Neural cell (in vitro differentiated cells): ENCODE measurements at regions not wholly inside any gene's neighbourhood (a gene's known extent, or its start where the extent isn't known, plus 50 kb on each side); places are given as distances from the start of the nearest gene placed in this dataset.

Experiments
- H2AFZ ChIP-seq: fragments of 200-600, 300-800 bp; sonication (generic), shearing (Covaris generic); 2 replicates; pipeline ENCODE4 v1.6.0; 2014; ENCODE audit warnings: low read depth, mild to moderate bottlenecking, antibody characterized with exemption, low read length, moderate library complexity
- H3F3A ChIP-seq: fragments of 200-600 bp; shearing (Covaris generic); 2 replicates; pipeline ENCODE4 v1.6.1; 2016; ENCODE audit warnings: mild to moderate bottlenecking, moderate library complexity, mixed read lengths, antibody characterized with exemption, low read length; ENCODE audit not compliant: insufficient read depth, poor library complexity, severe bottlenecking
- H3K27ac ChIP-seq: fragments of 200-600, 300-800 bp; sonication (generic), shearing (Covaris generic); 2 replicates; pipeline ENCODE4 v1.5.1; 2014; ENCODE audit warnings: mild to moderate bottlenecking, low read length, moderate library complexity
- H3K27me3 ChIP-seq: fragments of 300-800, 200-600 bp; sonication (generic), shearing (Covaris generic); 2 replicates; pipeline ENCODE4 v1.6.0; 2014; ENCODE audit warnings: mild to moderate bottlenecking, low read depth, low read length, moderate library complexity; ENCODE audit not compliant: insufficient read depth
- H3K36me3 ChIP-seq: fragments of 300-800, 200-600 bp; sonication (generic), shearing (Covaris generic); 2 replicates; pipeline ENCODE4 v1.5.1; 2014; ENCODE audit warnings: mild to moderate bottlenecking, antibody characterized with exemption, low read length, moderate library complexity; ENCODE audit not compliant: insufficient read depth
- H3K4me2 ChIP-seq: fragments of 300-800, 200-600 bp; sonication (generic), shearing (Covaris generic); 2 replicates; pipeline ENCODE4 v1.6.0; 2014; ENCODE audit warnings: mild to moderate bottlenecking, low read length
- H3K4me3 ChIP-seq: fragments of 300-800, 200-600 bp; sonication (generic), shearing (Covaris generic); 2 replicates; pipeline ENCODE4 v1.5.1; 2014; ENCODE audit warnings: mild to moderate bottlenecking, low read length, moderate library complexity
- H3K79me2 ChIP-seq: fragments of 200-600 bp; shearing (Covaris generic); replicated peaks from 2 replicates; pipeline ENCODE4 v1.6.0; 2014; ENCODE audit warnings: mild to moderate bottlenecking, low read length, moderate library complexity; ENCODE audit not compliant: insufficient read depth
- H3K9ac ChIP-seq: fragments of 300-800, 200-600 bp; sonication (generic), shearing (Covaris generic); 2 replicates; pipeline ENCODE4 v1.6.1; 2016; ENCODE audit warnings: mild to moderate bottlenecking, low read length, mixed read lengths
- H3K9me2 ChIP-seq: fragments of 200-600 bp; shearing (Covaris generic); 2 replicates; pipeline ENCODE4 v1.6.1; 2016; ENCODE audit warnings: mild to moderate bottlenecking, low read length, mixed read lengths; ENCODE audit not compliant: insufficient read depth
- H3K9me3 ChIP-seq: fragments of 200-600, 300-800 bp; sonication (generic), shearing (Covaris generic); 2 replicates; pipeline ENCODE4 v1.6.1; 2016; ENCODE audit warnings: mild to moderate bottlenecking, mixed run types, low read length, moderate library complexity, mixed read lengths
- H4K20me1 ChIP-seq: fragments of 200-600 bp; shearing (Covaris generic); 2 replicates; pipeline ENCODE4 v1.6.1; 2016; ENCODE audit warnings: mild to moderate bottlenecking, mixed run types; ENCODE audit not compliant: insufficient read depth
- CTCF ChIP-seq: fragments of 450-650 bp; IDR thresholded peaks from 2 replicates; pipeline ENCODE4 v1.5.1; 2014; ENCODE audit warnings: antibody characterized with exemption, mild to moderate bottlenecking, moderate library complexity; ENCODE audit not compliant: poor library complexity, severe bottlenecking
- EP300 ChIP-seq: fragments of 450-650 bp; conservative IDR thresholded peaks from 2 replicates; pipeline ENCODE4 v1.6.1; 2014; ENCODE audit warnings: antibody characterized with exemption, mild to moderate bottlenecking, moderate library complexity; ENCODE audit not compliant: poor library complexity, severe bottlenecking
- EZH2 ChIP-seq: fragments of 200-600, 300-800 bp; shearing (Covaris generic), sonication (generic); IDR thresholded peaks from 2 replicates; pipeline ENCODE4 v1.6.1; 2014; ENCODE audit warnings: antibody characterized with exemption, low read length, borderline replicate concordance, mild to moderate bottlenecking; ENCODE audit not compliant: insufficient read depth, poor library complexity, severe bottlenecking
- MXI1 ChIP-seq: fragments of 450-650 bp; conservative IDR thresholded peaks from 2 replicates; pipeline ENCODE4 v1.6.1; 2014; ENCODE audit warnings: antibody characterized with exemption, mild to moderate bottlenecking; ENCODE audit not compliant: poor library complexity, severe bottlenecking
- POLR2AphosphoS5 ChIP-seq: IDR thresholded peaks from 2 replicates; pipeline ENCODE4 v1.6.1; 2012
- RAD21 ChIP-seq: fragments of 450-650 bp; conservative IDR thresholded peaks from 2 replicates; pipeline ENCODE4 v1.6.1; 2014; ENCODE audit warnings: antibody characterized with exemption, mild to moderate bottlenecking, moderate library complexity
- REST ChIP-seq: IDR thresholded peaks from 2 replicates; pipeline ENCODE4 v1.6.1; 2012; ENCODE audit warnings: borderline replicate concordance
- SMC3 ChIP-seq: fragments of 450-650 bp; conservative IDR thresholded peaks from 2 replicates; pipeline ENCODE4 v1.6.1; 2014; ENCODE audit warnings: antibody characterized with exemption, mild to moderate bottlenecking, moderate library complexity; ENCODE audit not compliant: poor library complexity
- TAF1 ChIP-seq: IDR thresholded peaks from 2 replicates; pipeline ENCODE4 v1.6.1; 2012; ENCODE audit warnings: low read depth

- Histone ChIP-seq H4K20me1 (no peaks in the 10 kb centered on the region), H3K27me3 (no peaks in the 10 kb centered on the region), H3K9me3 (no peaks in the 10 kb centered on the region), H3F3A (no peaks in the 10 kb centered on the region), H3K4me3 (no peak overlapping the region), H3K9ac (no peak overlapping the region), H3K4me2 (no peak overlapping the region), H3K9me2 (no peaks in the 10 kb centered on the region), H3K36me3 (no peaks in the 10 kb centered on the region), H2AFZ (no peak overlapping the region), H3K27ac (no peak overlapping the region), H3K79me2 (no peaks in the 10 kb centered on the region)
- no peak for TF ChIP-seq RAD21
- TF ChIP-seq EP300 = no peak
- no peak for TF ChIP-seq SMC3
- no peak for TF ChIP-seq EZH2
- no peak for TF ChIP-seq CTCF
- no peak for TF ChIP-seq REST
- TF ChIP-seq POLR2AphosphoS5 = no peak
- no peak for TF ChIP-seq TAF1
- no peak for TF ChIP-seq MXI1
Observed at GRCh38 chr3:171977860-171978259, 61.5 kb upstream of the FNDC3B start.

- H3F3A ChIP-seq = no peaks in the 10 kb centered on the region
- no peak for TF ChIP-seq REST
- H3K27ac ChIP-seq = no peak overlapping the region
- no peak overlapping the region for H3K4me2 ChIP-seq
- no peaks in the 10 kb centered on the region for H3K79me2 ChIP-seq
- no peaks in the 10 kb centered on the region for H3K27me3 ChIP-seq
- no peak overlapping the region for H3K4me3 ChIP-seq
- H3K9ac ChIP-seq = no peak overlapping the region
- H2AFZ ChIP-seq = no peak overlapping the region
- no peaks in the 10 kb centered on the region for H3K36me3 ChIP-seq
- H3K9me2 ChIP-seq = no peaks in the 10 kb centered on the region
- no peaks in the 10 kb centered on the region for H3K9me3 ChIP-seq
- no peaks in the 10 kb centered on the region for H4K20me1 ChIP-seq
Observed at GRCh38 chr3:171978390-171978789, 61.0 kb upstream of the FNDC3B start.
